Trophoblast cell (in vitro differentiated cells and primary cell): ENCODE measurements at regions not wholly inside any gene's neighbourhood (a gene's known extent, or its start where the extent isn't known, plus 50 kb on each side); places are given as distances from the start of the nearest gene placed in this dataset.
A peak's percentile ranks its signal among the peaks of the same experiment; 100 is the strongest.

Experiments
- DNase-seq, 2 donors: peaks; one replicate each; pipeline ENCODE4 v3.0.0-alpha.2; 2016
- H2AFZ ChIP-seq: 2 replicates; pipeline ENCODE4 v1.6.1; 2013; ENCODE audit warnings: low read length, moderate library complexity, mild to moderate bottlenecking; ENCODE audit not compliant: insufficient read depth, poor library complexity
- H2AK5ac ChIP-seq: 2 replicates; pipeline ENCODE4 v1.6.1; 2013; ENCODE audit warnings: mild to moderate bottlenecking, low read length
- H2BK120ac ChIP-seq: 2 replicates; pipeline ENCODE4 v1.6.1; 2013; ENCODE audit warnings: low read length, mild to moderate bottlenecking, moderate library complexity; ENCODE audit not compliant: insufficient read depth, poor library complexity
- H2BK12ac ChIP-seq: 2 replicates; pipeline ENCODE4 v1.6.1; 2013; ENCODE audit warnings: mild to moderate bottlenecking, low read length, moderate library complexity
- H2BK5ac ChIP-seq: 2 replicates; pipeline ENCODE4 v1.6.1; 2013; ENCODE audit warnings: low read length, low read depth, moderate library complexity, mild to moderate bottlenecking; ENCODE audit not compliant: poor library complexity
- H3K14ac ChIP-seq: 2 replicates; pipeline ENCODE4 v1.6.1; 2013; ENCODE audit warnings: mild to moderate bottlenecking, low read length
- H3K18ac ChIP-seq: 2 replicates; pipeline ENCODE4 v1.6.1; 2013; ENCODE audit warnings: mild to moderate bottlenecking, low read length
- H3K23ac ChIP-seq: 2 replicates; pipeline ENCODE4 v1.6.1; 2013; ENCODE audit warnings: low read length
- H3K27ac ChIP-seq: 2 replicates; pipeline ENCODE4 v1.5.1; 2013; ENCODE audit warnings: low read depth, mild to moderate bottlenecking, inconsistent platforms, low read length, moderate library complexity
- H3K27me3 ChIP-seq: 2 replicates; pipeline ENCODE4 v1.6.1; 2013; ENCODE audit warnings: inconsistent platforms, mild to moderate bottlenecking, low read length, moderate library complexity; ENCODE audit not compliant: insufficient read depth
- H3K36me3 ChIP-seq, 2 experiments: 1 replicate in 1 of 2; 2 replicates in 1 of 2; pipeline ENCODE4 v1.6.1; 2013; ENCODE audit warnings: low read length in 2 of 2, mild to moderate bottlenecking in 2 of 2, moderate library complexity in 1 of 2; ENCODE audit not compliant: insufficient read depth in 2 of 2, control insufficient read depth in 1 of 2
- H3K4ac ChIP-seq: 2 replicates; pipeline ENCODE4 v1.6.1; 2013; ENCODE audit warnings: low read depth, mild to moderate bottlenecking, low read length, moderate library complexity
- H3K4me1 ChIP-seq, 2 experiments: 1 replicate in 1 of 2; 2 replicates in 1 of 2; pipeline ENCODE4 v1.6.1; 2013; ENCODE audit warnings: low read length in 2 of 2, mild to moderate bottlenecking in 2 of 2, moderate library complexity in 1 of 2; ENCODE audit not compliant: insufficient read depth in 2 of 2, control insufficient read depth in 1 of 2
- H3K4me2 ChIP-seq: 2 replicates; pipeline ENCODE4 v1.6.1; 2013; ENCODE audit warnings: inconsistent platforms, mild to moderate bottlenecking, low read length, moderate library complexity
- H3K4me3 ChIP-seq: 2 replicates; pipeline ENCODE4 v1.5.1; 2013; ENCODE audit warnings: mild to moderate bottlenecking, low read depth, low read length, inconsistent platforms
- H3K79me1 ChIP-seq: one replicate; pipeline ENCODE4 v1.6.1; 2013; ENCODE audit warnings: low read length
- H3K79me2 ChIP-seq: 2 replicates; pipeline ENCODE4 v1.6.1; 2013; ENCODE audit warnings: low read length, mild to moderate bottlenecking; ENCODE audit not compliant: control insufficient read depth, insufficient read depth, poor library complexity
- H3K9ac ChIP-seq: 2 replicates; pipeline ENCODE4 v1.6.1; 2013; ENCODE audit warnings: mild to moderate bottlenecking, low read length
- H3K9me3 ChIP-seq: 2 replicates; pipeline ENCODE4 v1.6.1; 2013; ENCODE audit warnings: low read depth, mild to moderate bottlenecking, control low read depth, inconsistent platforms, low read length; ENCODE audit not compliant: insufficient read depth
- H4K12ac ChIP-seq: 2 replicates; pipeline ENCODE4 v1.6.1; 2013; ENCODE audit warnings: low read depth, mild to moderate bottlenecking, low read length, moderate library complexity
- H4K8ac ChIP-seq: 2 replicates; pipeline ENCODE4 v1.6.1; 2013; ENCODE audit warnings: low read depth, mild to moderate bottlenecking, low read length, moderate library complexity
- H4K91ac ChIP-seq: one replicate; pipeline ENCODE4 v1.6.1; 2013; ENCODE audit warnings: low read depth, mild to moderate bottlenecking, low read length, moderate library complexity
- WGBS: extraction: QIAGEN DNeasy Blood & Tissue Kit; methylation state at CpG from one replicate; pipeline ENCODE4 v1.1.7; 2013; ENCODE audit warnings: missing lambda C conversion rate; ENCODE audit not compliant: insufficient read length, insufficient coverage; ENCODE audit errors: extremely low coverage; 5-methylcytosine and 5-hydroxymethylcytosine counted together

- H3K14ac ChIP-seq = no peak overlapping the region
- peak; percentile 34 to 90 for DNase-seq
- H4K91ac ChIP-seq = no peak overlapping the region
- WGBS = no CpG with 5 or more reads among the region's 1 CpG
- H3K4ac ChIP-seq = no peak overlapping the region
- H3K4me1 ChIP-seq = peaks cover 0 to 6% of the 10 kb centered on the region in 2 experiments
- no peak overlapping the region for H3K27ac ChIP-seq
- H2BK120ac ChIP-seq = no peak overlapping the region
- H2AFZ ChIP-seq = no peak overlapping the region
- H2BK12ac ChIP-seq = no peak overlapping the region
- no peak overlapping the region for H3K9ac ChIP-seq
- H2BK5ac ChIP-seq = no peak overlapping the region
- H3K27me3 ChIP-seq = no peaks in the 10 kb centered on the region
- H3K4me2 ChIP-seq = no peak overlapping the region
- no peak overlapping the region for H2AK5ac ChIP-seq
- H3K23ac ChIP-seq = no peak overlapping the region
- no peaks in the 10 kb centered on the region for H3K36me3 ChIP-seq
- H3K79me2 ChIP-seq = no peaks in the 10 kb centered on the region
- no peaks in the 10 kb centered on the region for H3K9me3 ChIP-seq
- no peak overlapping the region for H3K18ac ChIP-seq
- H4K8ac ChIP-seq = no peak overlapping the region
- no peak overlapping the region for H4K12ac ChIP-seq
- H3K79me1 ChIP-seq = peaks cover 4% of the 10 kb centered on the region
- H3K4me3 ChIP-seq = no peak overlapping the region
Observed at GRCh38 chr12:17527021-17527420, 563.0 kb downstream of the RERGL start.

- Histone ChIP-seq H2BK12ac (no peak overlapping the region), H3K4me3 (no peak overlapping the region), H2BK120ac (no peak overlapping the region), H3K4me1 (no peaks in the 10 kb centered on the region), H2BK5ac (no peak overlapping the region), H3K79me2 (no peaks in the 10 kb centered on the region), H3K27ac (no peak overlapping the region), H3K9ac (no peak overlapping the region), H3K9me3 (no peaks in the 10 kb centered on the region), H4K91ac (no peak overlapping the region), H3K23ac (no peak overlapping the region), H3K4me2 (no peak overlapping the region), H3K18ac (no peak overlapping the region), H3K4ac (no peak overlapping the region), H4K12ac (no peak overlapping the region), H3K27me3 (no peaks in the 10 kb centered on the region), H4K8ac (no peak overlapping the region), H2AFZ (no peak overlapping the region), H2AK5ac (no peak overlapping the region), H3K79me1 (no peaks in the 10 kb centered on the region), H3K14ac (no peak overlapping the region), H3K36me3 (no peaks in the 10 kb centered on the region)
- no CpG with 5 or more reads among the region's 1 CpG for WGBS
- no peak for DNase-seq
Observed at GRCh38 chr12:17511369-17511768, 578.6 kb downstream of the RERGL start.

DNA sequence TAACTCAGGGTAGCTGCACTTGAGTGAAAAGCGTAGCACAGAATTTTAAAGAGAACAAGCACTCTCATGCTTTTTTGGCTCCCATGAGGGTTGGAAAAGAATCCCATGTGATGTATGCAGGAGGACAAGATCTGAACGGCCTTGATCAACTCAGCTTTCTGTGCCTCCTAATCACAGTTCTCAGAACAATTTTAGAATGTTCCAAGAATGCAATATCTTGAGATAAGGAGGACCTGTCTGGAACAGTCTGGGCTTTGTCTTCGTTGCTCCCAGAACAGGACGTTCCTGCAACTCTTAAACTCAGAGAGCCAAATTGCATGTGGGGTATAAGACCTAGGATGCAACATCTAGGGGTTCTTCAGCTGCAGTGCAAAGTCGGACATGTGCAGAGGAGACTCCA lies 582.7 kb downstream of the RERGL start:
- Histone ChIP-seq H2BK120ac (no peak overlapping the region), H3K4me3 (no peak overlapping the region), H3K9ac (no peak overlapping the region), H3K18ac (no peak overlapping the region), H2AFZ (no peak overlapping the region), H3K4ac (no peak overlapping the region), H3K79me1 (no peaks in the 10 kb centered on the region), H4K12ac (no peak overlapping the region), H2BK5ac (no peak overlapping the region), H3K79me2 (no peaks in the 10 kb centered on the region), H3K27ac (no peak overlapping the region), H3K14ac (no peak overlapping the region), H3K9me3 (no peaks in the 10 kb centered on the region), H3K36me3 (no peaks in the 10 kb centered on the region), H3K23ac (no peak overlapping the region), H4K8ac (no peak overlapping the region), H4K91ac (no peak overlapping the region), H3K4me2 (no peak overlapping the region), H3K4me1 (no peaks in the 10 kb centered on the region), H2AK5ac (no peak overlapping the region), H3K27me3 (no peaks in the 10 kb centered on the region), H2BK12ac (no peak overlapping the region)
- WGBS = no CpG with 5 or more reads among the region's 5 CpGs
- DNase-seq = peak in 1 of 2 donors; percentile 33

DNA sequence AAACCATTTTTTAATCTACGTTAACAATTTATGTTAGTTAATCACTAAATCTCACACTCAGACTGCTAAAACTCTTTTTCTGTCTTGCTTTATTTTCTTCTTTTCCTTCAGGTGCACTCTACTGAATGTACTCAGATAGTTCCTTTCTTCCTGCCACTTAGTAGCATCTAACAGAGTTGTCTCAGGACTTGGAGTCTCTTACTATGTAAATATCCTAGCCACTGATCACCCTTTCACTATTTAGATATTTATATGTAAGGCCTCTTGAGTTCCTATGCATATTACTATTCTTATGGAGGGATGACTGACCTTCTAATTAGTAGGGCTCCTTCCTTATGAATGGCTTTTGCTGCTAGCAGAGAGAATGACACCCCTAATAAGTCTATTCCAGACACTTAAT lies 586.3 kb downstream of the RERGL start:
- no peak overlapping the region for H4K8ac ChIP-seq
- no peak overlapping the region for H2BK120ac ChIP-seq
- H3K4me3 ChIP-seq = no peak overlapping the region
- no peak overlapping the region for H3K4me2 ChIP-seq
- no peak for DNase-seq
- no peak overlapping the region for H4K12ac ChIP-seq
- H3K18ac ChIP-seq = no peak overlapping the region
- no peak overlapping the region for H3K23ac ChIP-seq
- no peak overlapping the region for H4K91ac ChIP-seq
- no peaks in the 10 kb centered on the region for H3K79me2 ChIP-seq
- no peak overlapping the region for H2AFZ ChIP-seq
- H3K4ac ChIP-seq = no peak overlapping the region
- no CpG with 5 or more reads among the region's 1 CpG for WGBS
- no peak overlapping the region for H3K27ac ChIP-seq
- H2BK12ac ChIP-seq = no peak overlapping the region
- H2AK5ac ChIP-seq = no peak overlapping the region
- H2BK5ac ChIP-seq = no peak overlapping the region
- no peak overlapping the region for H3K14ac ChIP-seq
- H3K27me3 ChIP-seq = no peaks in the 10 kb centered on the region
- no peak overlapping the region for H3K9ac ChIP-seq
- no peaks in the 10 kb centered on the region for H3K79me1 ChIP-seq
- H3K4me1 ChIP-seq = no peaks in the 10 kb centered on the region
- no peaks in the 10 kb centered on the region for H3K9me3 ChIP-seq
- H3K36me3 ChIP-seq = no peaks in the 10 kb centered on the region
